ENCODE measurements at regions not wholly inside any gene's neighbourhood (a gene's known extent, or its start where the extent isn't known, plus 50 kb on each side); places are given as distances from the start of the nearest gene placed in this dataset.

- 56% methylated on average over 8 of the region's 8 CpGs for WGBS (ENCODE audit: low lambda C conversion rate, missing lambda C conversion rate)
- no peak overlapping the region for H3K4me2 ChIP-seq
- no peak for TF ChIP-seq EZH2 (IDR thresholded peaks at IDR 0.05; ENCODE audit: borderline replicate concordance)
- TF ChIP-seq CTCF (IDR thresholded peaks at IDR 0.05; ENCODE audit: poor library complexity): no peak
- TF ChIP-seq EZH2phosphoT487 (IDR thresholded peaks at IDR 0.05; ENCODE audit: low read depth, severe bottlenecking, unreplicated experiment): no peak
These were observed 101.2 kb upstream of the RGMA start for GRCh38 chr15:93190238-93190637.

GRCh38 chr15:93189561-93189960 lies 100.5 kb upstream of the RGMA start:
- TF ChIP-seq EZH2phosphoT487 (IDR thresholded peaks at IDR 0.05; ENCODE audit: low read depth, severe bottlenecking, unreplicated experiment) (no peak), EZH2 (IDR thresholded peaks at IDR 0.05; ENCODE audit: borderline replicate concordance) (no peak), CTCF (IDR thresholded peaks at IDR 0.05; ENCODE audit: poor library complexity) (no peak)
- no peak overlapping the region for H3K27ac ChIP-seq
- H3K27me3 ChIP-seq: peaks cover 8% of the 10 kb centered on the region
- no peak for DNase-seq (ENCODE audit: low spot score)
- H3K79me2 ChIP-seq: no peaks in the 10 kb centered on the region
- 14% methylated on average over 9 of the region's 9 CpGs for WGBS (ENCODE audit: low lambda C conversion rate, missing lambda C conversion rate)
- H3K9me2 ChIP-seq (replicated peaks; ENCODE audit: insufficient read depth): no peaks in the 10 kb centered on the region
- no peaks in the 10 kb centered on the region for H4K20me1 ChIP-seq (ENCODE audit: insufficient read depth, poor library complexity, severe bottlenecking)
- no peaks in the 10 kb centered on the region for H3K36me3 ChIP-seq (replicated peaks; ENCODE audit: insufficient read depth, low read depth)
- H2AFZ ChIP-seq: no peak overlapping the region
- no peaks in the 10 kb centered on the region for H3K4me1 ChIP-seq (ENCODE audit: insufficient read depth)
- H3K9me3 ChIP-seq (ENCODE audit: low read depth): no peaks in the 10 kb centered on the region
- H3K4me2 ChIP-seq: no peak overlapping the region
- no peak overlapping the region for H3K4me3 ChIP-seq

More at GRCh38 chr15:93190238-93190637, 101.2 kb upstream of the RGMA start:
- peaks cover 8% of the 10 kb centered on the region for H3K27me3 ChIP-seq
- H3K4me1 ChIP-seq (ENCODE audit: insufficient read depth): no peaks in the 10 kb centered on the region
- no peak overlapping the region for H3K4me3 ChIP-seq
- no peaks in the 10 kb centered on the region for H4K20me1 ChIP-seq (ENCODE audit: insufficient read depth, poor library complexity, severe bottlenecking)
- no peak overlapping the region for H3K27ac ChIP-seq
- H3K9me2 ChIP-seq (replicated peaks; ENCODE audit: insufficient read depth): no peaks in the 10 kb centered on the region
- H3K79me2 ChIP-seq: no peaks in the 10 kb centered on the region
- no peak overlapping the region for H2AFZ ChIP-seq
- H3K36me3 ChIP-seq (replicated peaks; ENCODE audit: insufficient read depth, low read depth): no peaks in the 10 kb centered on the region
- no peak for DNase-seq (ENCODE audit: low spot score)
- H3K9me3 ChIP-seq (ENCODE audit: low read depth): no peaks in the 10 kb centered on the region

GRCh38 chr15:93188236-93188635 lies 99.2 kb upstream of the RGMA start:
- Histone ChIP-seq H3K9me2 (replicated peaks; ENCODE audit: insufficient read depth) (no peaks in the 10 kb centered on the region), H3K27ac (no peak overlapping the region), H3K79me2 (no peaks in the 10 kb centered on the region), H3K4me2 (no peak overlapping the region), H2AFZ (no peak overlapping the region), H3K4me1 (ENCODE audit: insufficient read depth) (no peaks in the 10 kb centered on the region), H3K36me3 (replicated peaks; ENCODE audit: insufficient read depth, low read depth) (no peaks in the 10 kb centered on the region), H3K27me3 (peaks cover 8% of the 10 kb centered on the region), H3K9me3 (ENCODE audit: low read depth) (no peaks in the 10 kb centered on the region), H4K20me1 (ENCODE audit: insufficient read depth, poor library complexity, severe bottlenecking) (no peaks in the 10 kb centered on the region), H3K4me3 (no peak overlapping the region)
- no peak for TF ChIP-seq CTCF (IDR thresholded peaks at IDR 0.05; ENCODE audit: poor library complexity)
- no peak for TF ChIP-seq EZH2 (IDR thresholded peaks at IDR 0.05; ENCODE audit: borderline replicate concordance)
- no peak for TF ChIP-seq EZH2phosphoT487 (IDR thresholded peaks at IDR 0.05; ENCODE audit: low read depth, severe bottlenecking, unreplicated experiment)
- WGBS (ENCODE audit: low lambda C conversion rate, missing lambda C conversion rate): 67% methylated on average over 3 of the region's 3 CpGs
- no peak for DNase-seq (ENCODE audit: low spot score)

- peaks cover 8% of the 10 kb centered on the region for H3K27me3 ChIP-seq
- DNase-seq (ENCODE audit: low spot score): no peak
These were observed 96.8 kb upstream of the RGMA start for GRCh38 chr15:93185796-93186195.

More at GRCh38 chr15:93185796-93186195, 96.8 kb upstream of the RGMA start:
- Histone ChIP-seq H3K27ac (no peak overlapping the region), H3K9me2 (replicated peaks; ENCODE audit: insufficient read depth) (no peaks in the 10 kb centered on the region), H3K4me2 (no peak overlapping the region), H3K4me1 (ENCODE audit: insufficient read depth) (no peaks in the 10 kb centered on the region), H2AFZ (no peak overlapping the region), H3K79me2 (no peaks in the 10 kb centered on the region), H4K20me1 (ENCODE audit: insufficient read depth, poor library complexity, severe bottlenecking) (no peaks in the 10 kb centered on the region), H3K4me3 (no peak overlapping the region), H3K9me3 (ENCODE audit: low read depth) (no peaks in the 10 kb centered on the region), H3K36me3 (replicated peaks; ENCODE audit: insufficient read depth, low read depth) (no peaks in the 10 kb centered on the region)
- no peak for TF ChIP-seq EZH2 (IDR thresholded peaks at IDR 0.05; ENCODE audit: borderline replicate concordance)
- TF ChIP-seq CTCF (IDR thresholded peaks at IDR 0.05; ENCODE audit: poor library complexity): no peak
- TF ChIP-seq EZH2phosphoT487 (IDR thresholded peaks at IDR 0.05; ENCODE audit: low read depth, severe bottlenecking, unreplicated experiment): no peak
- 81% methylated on average over 3 of the region's 3 CpGs for WGBS (ENCODE audit: low lambda C conversion rate, missing lambda C conversion rate)

All from hepatocyte (in vitro differentiated cells).